Astrocyte of the cerebellum (primary cell): ENCODE measurements at regions not wholly inside any gene's neighbourhood (a gene's known extent, or its start where the extent isn't known, plus 50 kb on each side); places are given as distances from the start of the nearest gene placed in this dataset.

ENCODE experiments used
- DNase-seq: peaks from one replicate; pipeline ENCODE4 v3.0.0-alpha.2; 2011; ENCODE audit warnings: low read depth
- H3K4me3 ChIP-seq: 2 replicates; pipeline ENCODE4 v1.5.1; 2011; ENCODE audit warnings: mild to moderate bottlenecking, low read depth, low read length, moderate library complexity
- CTCF ChIP-seq: IDR thresholded peaks from 2 replicates; pipeline ENCODE4 v1.5.1; 2012; ENCODE audit warnings: low read length, low read depth, moderate library complexity, mild to moderate bottlenecking; ENCODE audit errors: missing control alignments
- in situ Hi-C: cut with HindIII; loops from 2 replicates; pipeline ENCODE4 v1.10.0; 2017; ENCODE audit warnings: low sequenced_read_pairs

DNA sequence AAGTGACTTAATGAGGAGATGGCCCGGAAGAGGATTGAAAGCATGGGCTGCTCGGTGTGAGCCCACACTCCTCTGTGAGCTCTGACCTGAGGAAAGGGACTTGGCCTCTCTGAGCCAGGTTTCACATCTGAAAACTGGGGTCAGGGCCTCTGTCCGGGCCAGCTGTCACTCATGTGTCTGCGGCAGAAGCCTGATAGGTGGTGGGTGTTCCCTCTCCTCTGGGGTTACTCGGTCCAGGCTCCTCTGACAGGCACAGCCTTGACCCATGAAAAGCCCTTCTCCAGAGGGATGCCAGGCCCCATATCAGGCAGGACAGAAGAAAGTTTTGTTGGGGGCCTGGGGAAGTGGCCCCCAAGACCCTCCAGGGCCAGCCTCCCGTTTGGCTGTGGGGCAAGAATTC is 131.4 kb downstream of the CHSY1 start:
- in situ Hi-C loops = loop anchor here (10.0 kb wide), 1 partner anchor 124 kb away; no protein-coding TSS in a partner anchor
- no peak for TF ChIP-seq CTCF
- no peak overlapping the region for H3K4me3 ChIP-seq
- DNase-seq = no peak
